CD14-positive monocyte (primary cell): ENCODE measurements at regions not wholly inside any gene's neighbourhood (a gene's known extent, or its start where the extent isn't known, plus 50 kb on each side); places are given as distances from the start of the nearest gene placed in this dataset.

ENCODE experiments used
- DNase-seq, 3 donors: peaks; one replicate each; pipeline ENCODE4 v3.0.0-alpha.2; 2011 to 2022
- H2AFZ ChIP-seq: 2 replicates; pipeline ENCODE4 v1.6.0; 2012; ENCODE audit warnings: mild to moderate bottlenecking, low read depth, low read length, inconsistent platforms; ENCODE audit not compliant: insufficient read depth, poor library complexity, severe bottlenecking
- H3K27ac ChIP-seq, 2 donors: 1 replicate in 1 of 2; 2 replicates in 1 of 2; pipeline ENCODE4 v1.5.1; 2012 to 2013; ENCODE audit warnings: low read length in 2 of 2, control low read depth in 1 of 2, inconsistent platforms in 1 of 2, low read depth in 1 of 2, mild to moderate bottlenecking in 1 of 2
- H3K27me3 ChIP-seq, 2 donors: one replicate each; pipeline versions ENCODE4 v1.6.0 to v1.6.1; 2011 to 2013; ENCODE audit warnings: low read length in 2 of 2; ENCODE audit not compliant: control insufficient read depth in 2 of 2, insufficient read depth in 2 of 2
- H3K36me3 ChIP-seq, 2 donors: replicated peaks in 1 of 2; 1 replicate in 1 of 2; 2 replicates in 1 of 2; pipeline versions ENCODE4 v1.5.1 to v1.6.1; 2012 to 2013; ENCODE audit warnings: low read length in 2 of 2, control low read depth in 1 of 2, inconsistent platforms in 1 of 2, mild to moderate bottlenecking in 1 of 2; ENCODE audit not compliant: insufficient read depth in 2 of 2, control insufficient read depth in 1 of 2
- H3K4me1 ChIP-seq, 2 donors: 1 replicate in 1 of 2; 2 replicates in 1 of 2; pipeline versions ENCODE4 v1.5.1 to v1.6.1; 2012 to 2013; ENCODE audit warnings: low read length in 2 of 2, control low read depth in 1 of 2, inconsistent platforms in 1 of 2, mild to moderate bottlenecking in 1 of 2, moderate library complexity in 1 of 2; ENCODE audit not compliant: insufficient read depth in 2 of 2, control insufficient read depth in 1 of 2
- H3K4me2 ChIP-seq: replicated peaks from 2 replicates; pipeline ENCODE3; 2012; ENCODE audit warnings: low read length, moderate library complexity, mild to moderate bottlenecking; ENCODE audit not compliant: poor library complexity, severe bottlenecking; ENCODE audit errors: extremely low read depth
- H3K4me3 ChIP-seq, 3 experiments: fragments of 200-600 bp in 1 of 3; sonication (generic) in 1 of 3; replicated peaks in 1 of 3; 1 replicate in 2 of 3; 2 replicates in 1 of 3; pipeline ENCODE4 v1.5.1; 2011 to 2013; ENCODE audit warnings: low read length in 3 of 3, mild to moderate bottlenecking in 3 of 3, control low read depth in 2 of 3, low read depth in 2 of 3, inconsistent platforms in 1 of 3, moderate library complexity in 1 of 3
- H3K79me2 ChIP-seq: 2 replicates; pipeline ENCODE4 v1.6.0; 2012; ENCODE audit warnings: mild to moderate bottlenecking, control low read depth, inconsistent platforms, low read length, moderate library complexity; ENCODE audit not compliant: insufficient read depth
- H3K9ac ChIP-seq: 2 replicates; pipeline ENCODE4 v1.6.0; 2017; ENCODE audit warnings: low read length, mild to moderate bottlenecking; ENCODE audit not compliant: insufficient read depth, poor library complexity, severe bottlenecking
- H3K9me3 ChIP-seq, 2 donors: replicated peaks in 1 of 2; 1 replicate in 1 of 2; 2 replicates in 1 of 2; pipeline versions ENCODE4 v1.5.1 to v1.6.1; 2012 to 2013; ENCODE audit warnings: low read length in 2 of 2, control low read depth in 1 of 2; ENCODE audit not compliant: control insufficient read depth in 1 of 2, insufficient read depth in 1 of 2
- H4K20me1 ChIP-seq: 2 replicates; pipeline ENCODE4 v1.6.0; 2012; ENCODE audit warnings: mild to moderate bottlenecking, low read length, control low read depth, moderate library complexity; ENCODE audit not compliant: insufficient read depth
- H3K27ac Mint-ChIP-seq, 7 donors: one replicate each; pipeline ENCODE4 v1.8.0; 2020; ENCODE audit warnings: mild to moderate bottlenecking in 7 of 7, mixed read lengths in 7 of 7, moderate library complexity in 6 of 7, inconsistent platforms in 2 of 7
- H3K27me3 Mint-ChIP-seq, 3 donors: one replicate each; pipeline ENCODE4 v1.8.0; 2021 to 2022; ENCODE audit warnings: low read depth in 3 of 3, mild to moderate bottlenecking in 3 of 3, mixed read lengths in 3 of 3, moderate library complexity in 3 of 3, inconsistent platforms in 1 of 3
- H3K36me3 Mint-ChIP-seq, 2 donors: one replicate each; pipeline ENCODE4 v1.8.0; 2020; ENCODE audit warnings: mixed read lengths in 2 of 2, inconsistent platforms in 1 of 2, mild to moderate bottlenecking in 1 of 2
- H3K4me1 Mint-ChIP-seq: one replicate; pipeline ENCODE4 v1.8.0; 2020; ENCODE audit warnings: mild to moderate bottlenecking, mixed read lengths
- H3K4me3 Mint-ChIP-seq, 2 donors: one replicate each; pipeline ENCODE4 v1.8.0; 2020; ENCODE audit warnings: mild to moderate bottlenecking in 2 of 2, mixed read lengths in 2 of 2, moderate library complexity in 1 of 2
- H3K9me3 Mint-ChIP-seq, 7 donors: one replicate each; pipeline ENCODE4 v1.8.0; 2020 to 2022; ENCODE audit warnings: mixed read lengths in 7 of 7, mild to moderate bottlenecking in 6 of 7, moderate library complexity in 6 of 7, inconsistent platforms in 2 of 7
- WGBS: methylation state at CpG from one replicate; pipeline ENCODE4 v1.1.5; 2013; ENCODE audit warnings: missing lambda C conversion rate; ENCODE audit not compliant: insufficient coverage; 5-methylcytosine and 5-hydroxymethylcytosine counted together
- intact Hi-C, 2 donors: fragments of 100-400 bp; cut with micrococcal nuclease; formaldehyde crosslinking; loops; one replicate each; pipeline versions ENCODE4 v1.15.0 to v1.15.1; 2023
- TF ChIP-seq, protein P1 (sequence below): fragments of 200-600 bp; IDR thresholded peaks from one replicate; pipeline ENCODE4 v1.8.0; 2022; ENCODE audit warnings: antibody characterized with exemption, mild to moderate bottlenecking

GRCh38 chr15:25188551-25189101 is 233.8 kb downstream of the SNRPN start:
- Histone ChIP-seq H3K9me3 (peaks cover 99 to 100% of the 10 kb centered on the region in 2 donors), H3K36me3 (no peaks in the 10 kb centered on the region), H3K27ac (no peak overlapping the region), H2AFZ (no peak overlapping the region), H3K27me3 (no peaks in the 10 kb centered on the region), H3K4me2 (no peak overlapping the region), H3K79me2 (no peaks in the 10 kb centered on the region), H3K4me1 (no peaks in the 10 kb centered on the region), H3K4me3 (no peak overlapping the region), H3K9ac (no peak overlapping the region), H4K20me1 (no peaks in the 10 kb centered on the region)
- Mint-ChIP-seq H3K9me3 (peaks cover 75 to 100% (median 96%) of the 10 kb centered on the region in 7 donors), H3K4me1 (no peaks in the 10 kb centered on the region), H3K27me3 (no peaks in the 10 kb centered on the region), H3K27ac (no peak overlapping the region), H3K36me3 (no peaks in the 10 kb centered on the region), H3K4me3 (no peak overlapping the region)
- intact Hi-C loops, result no loop called here
- TF ChIP-seq, protein P1, sequence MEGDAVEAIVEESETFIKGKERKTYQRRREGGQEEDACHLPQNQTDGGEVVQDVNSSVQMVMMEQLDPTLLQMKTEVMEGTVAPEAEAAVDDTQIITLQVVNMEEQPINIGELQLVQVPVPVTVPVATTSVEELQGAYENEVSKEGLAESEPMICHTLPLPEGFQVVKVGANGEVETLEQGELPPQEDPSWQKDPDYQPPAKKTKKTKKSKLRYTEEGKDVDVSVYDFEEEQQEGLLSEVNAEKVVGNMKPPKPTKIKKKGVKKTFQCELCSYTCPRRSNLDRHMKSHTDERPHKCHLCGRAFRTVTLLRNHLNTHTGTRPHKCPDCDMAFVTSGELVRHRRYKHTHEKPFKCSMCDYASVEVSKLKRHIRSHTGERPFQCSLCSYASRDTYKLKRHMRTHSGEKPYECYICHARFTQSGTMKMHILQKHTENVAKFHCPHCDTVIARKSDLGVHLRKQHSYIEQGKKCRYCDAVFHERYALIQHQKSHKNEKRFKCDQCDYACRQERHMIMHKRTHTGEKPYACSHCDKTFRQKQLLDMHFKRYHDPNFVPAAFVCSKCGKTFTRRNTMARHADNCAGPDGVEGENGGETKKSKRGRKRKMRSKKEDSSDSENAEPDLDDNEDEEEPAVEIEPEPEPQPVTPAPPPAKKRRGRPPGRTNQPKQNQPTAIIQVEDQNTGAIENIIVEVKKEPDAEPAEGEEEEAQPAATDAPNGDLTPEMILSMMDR, result no peak
- DNase-seq, result no peak
- 88% methylated on average over 7 of the region's 7 CpGs for WGBS

DNA sequence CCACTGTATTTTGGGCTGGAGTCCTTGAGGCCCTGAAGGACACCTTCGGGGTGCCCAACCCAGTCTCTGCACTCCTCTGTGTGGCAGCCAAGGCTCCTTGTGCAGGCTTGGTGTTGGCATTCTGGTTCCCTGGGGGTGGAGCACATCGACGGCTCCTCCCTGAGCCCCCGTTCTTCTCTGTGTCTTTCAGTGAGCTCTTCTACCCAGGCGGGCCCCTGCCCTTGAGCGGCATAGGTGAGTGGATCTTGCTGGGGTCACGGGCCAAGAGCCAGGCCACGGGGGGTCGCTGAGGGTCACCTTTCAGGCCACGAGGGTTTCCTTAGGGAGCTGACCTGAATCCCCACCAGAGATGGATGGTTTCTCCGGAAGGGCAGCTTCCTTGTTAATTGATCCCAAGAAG is 234.8 kb downstream of the SNRPN start:
- Histone ChIP-seq H3K4me1 (no peaks in the 10 kb centered on the region), H2AFZ (no peak overlapping the region), H3K9ac (no peak overlapping the region), H3K27me3 (no peaks in the 10 kb centered on the region), H3K4me2 (no peak overlapping the region), H4K20me1 (no peaks in the 10 kb centered on the region), H3K9me3 (peaks cover 99 to 100% of the 10 kb centered on the region in 2 donors), H3K36me3 (no peaks in the 10 kb centered on the region), H3K4me3 (no peak overlapping the region), H3K79me2 (no peaks in the 10 kb centered on the region), H3K27ac (no peak overlapping the region)
- intact Hi-C loops, result no loop called here
- H3K9me3 Mint-ChIP-seq, result peaks cover 74 to 100% (median 96%) of the 10 kb centered on the region in 7 donors
- H3K4me1 Mint-ChIP-seq, result no peaks in the 10 kb centered on the region
- H3K27me3 Mint-ChIP-seq, result no peaks in the 10 kb centered on the region
- no peak overlapping the region for H3K4me3 Mint-ChIP-seq
- 91% methylated on average over 8 of the region's 11 CpGs for WGBS
- no peak overlapping the region for H3K27ac Mint-ChIP-seq
- DNase-seq, result no peak
- TF ChIP-seq, protein P1, result no peak
- H3K36me3 Mint-ChIP-seq, result no peaks in the 10 kb centered on the region
